CD14-positive monocyte (primary cell): ENCODE measurements at regions not wholly inside any gene's neighbourhood (a gene's known extent, or its start where the extent isn't known, plus 50 kb on each side); places are given as distances from the start of the nearest gene placed in this dataset.

Source experiments
- DNase-seq, 3 donors: peaks; one replicate each; pipeline ENCODE4 v3.0.0-alpha.2; 2011 to 2022
- H2AFZ ChIP-seq: 2 replicates; pipeline ENCODE4 v1.6.0; 2012; ENCODE audit warnings: mild to moderate bottlenecking, low read depth, low read length, inconsistent platforms; ENCODE audit not compliant: insufficient read depth, poor library complexity, severe bottlenecking
- H3K27ac ChIP-seq, 2 donors: 1 replicate in 1 of 2; 2 replicates in 1 of 2; pipeline ENCODE4 v1.5.1; 2012 to 2013; ENCODE audit warnings: low read length in 2 of 2, control low read depth in 1 of 2, inconsistent platforms in 1 of 2, low read depth in 1 of 2, mild to moderate bottlenecking in 1 of 2
- H3K27me3 ChIP-seq, 2 donors: one replicate each; pipeline versions ENCODE4 v1.6.0 to v1.6.1; 2011 to 2013; ENCODE audit warnings: low read length in 2 of 2; ENCODE audit not compliant: control insufficient read depth in 2 of 2, insufficient read depth in 2 of 2
- H3K36me3 ChIP-seq, 2 donors: replicated peaks in 1 of 2; 1 replicate in 1 of 2; 2 replicates in 1 of 2; pipeline versions ENCODE4 v1.5.1 to v1.6.1; 2012 to 2013; ENCODE audit warnings: low read length in 2 of 2, control low read depth in 1 of 2, inconsistent platforms in 1 of 2, mild to moderate bottlenecking in 1 of 2; ENCODE audit not compliant: insufficient read depth in 2 of 2, control insufficient read depth in 1 of 2
- H3K4me1 ChIP-seq, 2 donors: 1 replicate in 1 of 2; 2 replicates in 1 of 2; pipeline versions ENCODE4 v1.5.1 to v1.6.1; 2012 to 2013; ENCODE audit warnings: low read length in 2 of 2, control low read depth in 1 of 2, inconsistent platforms in 1 of 2, mild to moderate bottlenecking in 1 of 2, moderate library complexity in 1 of 2; ENCODE audit not compliant: insufficient read depth in 2 of 2, control insufficient read depth in 1 of 2
- H3K4me2 ChIP-seq: replicated peaks from 2 replicates; pipeline ENCODE3; 2012; ENCODE audit warnings: low read length, moderate library complexity, mild to moderate bottlenecking; ENCODE audit not compliant: poor library complexity, severe bottlenecking; ENCODE audit errors: extremely low read depth
- H3K4me3 ChIP-seq, 3 experiments: fragments of 200-600 bp in 1 of 3; sonication (generic) in 1 of 3; replicated peaks in 1 of 3; 1 replicate in 2 of 3; 2 replicates in 1 of 3; pipeline ENCODE4 v1.5.1; 2011 to 2013; ENCODE audit warnings: low read length in 3 of 3, mild to moderate bottlenecking in 3 of 3, control low read depth in 2 of 3, low read depth in 2 of 3, inconsistent platforms in 1 of 3, moderate library complexity in 1 of 3
- H3K79me2 ChIP-seq: 2 replicates; pipeline ENCODE4 v1.6.0; 2012; ENCODE audit warnings: mild to moderate bottlenecking, control low read depth, inconsistent platforms, low read length, moderate library complexity; ENCODE audit not compliant: insufficient read depth
- H3K9ac ChIP-seq: 2 replicates; pipeline ENCODE4 v1.6.0; 2017; ENCODE audit warnings: low read length, mild to moderate bottlenecking; ENCODE audit not compliant: insufficient read depth, poor library complexity, severe bottlenecking
- H3K9me3 ChIP-seq, 2 donors: replicated peaks in 1 of 2; 1 replicate in 1 of 2; 2 replicates in 1 of 2; pipeline versions ENCODE4 v1.5.1 to v1.6.1; 2012 to 2013; ENCODE audit warnings: low read length in 2 of 2, control low read depth in 1 of 2; ENCODE audit not compliant: control insufficient read depth in 1 of 2, insufficient read depth in 1 of 2
- H4K20me1 ChIP-seq: 2 replicates; pipeline ENCODE4 v1.6.0; 2012; ENCODE audit warnings: mild to moderate bottlenecking, low read length, control low read depth, moderate library complexity; ENCODE audit not compliant: insufficient read depth
- H3K27ac Mint-ChIP-seq, 7 donors: one replicate each; pipeline ENCODE4 v1.8.0; 2020; ENCODE audit warnings: mild to moderate bottlenecking in 7 of 7, mixed read lengths in 7 of 7, moderate library complexity in 6 of 7, inconsistent platforms in 2 of 7
- H3K27me3 Mint-ChIP-seq, 3 donors: one replicate each; pipeline ENCODE4 v1.8.0; 2021 to 2022; ENCODE audit warnings: low read depth in 3 of 3, mild to moderate bottlenecking in 3 of 3, mixed read lengths in 3 of 3, moderate library complexity in 3 of 3, inconsistent platforms in 1 of 3
- H3K36me3 Mint-ChIP-seq, 2 donors: one replicate each; pipeline ENCODE4 v1.8.0; 2020; ENCODE audit warnings: mixed read lengths in 2 of 2, inconsistent platforms in 1 of 2, mild to moderate bottlenecking in 1 of 2
- H3K4me1 Mint-ChIP-seq: one replicate; pipeline ENCODE4 v1.8.0; 2020; ENCODE audit warnings: mild to moderate bottlenecking, mixed read lengths
- H3K4me3 Mint-ChIP-seq, 2 donors: one replicate each; pipeline ENCODE4 v1.8.0; 2020; ENCODE audit warnings: mild to moderate bottlenecking in 2 of 2, mixed read lengths in 2 of 2, moderate library complexity in 1 of 2
- H3K9me3 Mint-ChIP-seq, 7 donors: one replicate each; pipeline ENCODE4 v1.8.0; 2020 to 2022; ENCODE audit warnings: mixed read lengths in 7 of 7, mild to moderate bottlenecking in 6 of 7, moderate library complexity in 6 of 7, inconsistent platforms in 2 of 7
- WGBS: methylation state at CpG from one replicate; pipeline ENCODE4 v1.1.5; 2013; ENCODE audit warnings: missing lambda C conversion rate; ENCODE audit not compliant: insufficient coverage; 5-methylcytosine and 5-hydroxymethylcytosine counted together
- intact Hi-C, 2 donors: fragments of 100-400 bp; cut with micrococcal nuclease; formaldehyde crosslinking; loops; one replicate each; pipeline versions ENCODE4 v1.15.0 to v1.15.1; 2023
- TF ChIP-seq, protein P1 (sequence below): fragments of 200-600 bp; IDR thresholded peaks from one replicate; pipeline ENCODE4 v1.8.0; 2022; ENCODE audit warnings: antibody characterized with exemption, mild to moderate bottlenecking

- H3K79me2 ChIP-seq: no peaks in the 10 kb centered on the region
- H3K4me1 ChIP-seq: no peaks in the 10 kb centered on the region
- no peak overlapping the region for H2AFZ ChIP-seq
- H3K36me3 ChIP-seq: no peaks in the 10 kb centered on the region
- Mint-ChIP-seq H3K27me3 (no peaks in the 10 kb centered on the region), H3K27ac (no peak overlapping the region), H3K4me1 (no peaks in the 10 kb centered on the region), H3K36me3 (no peaks in the 10 kb centered on the region), H3K4me3 (no peak overlapping the region), H3K9me3 (peaks cover 0 to 13% (median 2%) of the 10 kb centered on the region in 7 donors)
- H3K4me2 ChIP-seq: no peak overlapping the region
- no peaks in the 10 kb centered on the region for H4K20me1 ChIP-seq
- H3K9me3 ChIP-seq: no peaks in the 10 kb centered on the region
- intact Hi-C loops: no loop called here
- no peak overlapping the region for H3K27ac ChIP-seq
- TF ChIP-seq, protein P1, sequence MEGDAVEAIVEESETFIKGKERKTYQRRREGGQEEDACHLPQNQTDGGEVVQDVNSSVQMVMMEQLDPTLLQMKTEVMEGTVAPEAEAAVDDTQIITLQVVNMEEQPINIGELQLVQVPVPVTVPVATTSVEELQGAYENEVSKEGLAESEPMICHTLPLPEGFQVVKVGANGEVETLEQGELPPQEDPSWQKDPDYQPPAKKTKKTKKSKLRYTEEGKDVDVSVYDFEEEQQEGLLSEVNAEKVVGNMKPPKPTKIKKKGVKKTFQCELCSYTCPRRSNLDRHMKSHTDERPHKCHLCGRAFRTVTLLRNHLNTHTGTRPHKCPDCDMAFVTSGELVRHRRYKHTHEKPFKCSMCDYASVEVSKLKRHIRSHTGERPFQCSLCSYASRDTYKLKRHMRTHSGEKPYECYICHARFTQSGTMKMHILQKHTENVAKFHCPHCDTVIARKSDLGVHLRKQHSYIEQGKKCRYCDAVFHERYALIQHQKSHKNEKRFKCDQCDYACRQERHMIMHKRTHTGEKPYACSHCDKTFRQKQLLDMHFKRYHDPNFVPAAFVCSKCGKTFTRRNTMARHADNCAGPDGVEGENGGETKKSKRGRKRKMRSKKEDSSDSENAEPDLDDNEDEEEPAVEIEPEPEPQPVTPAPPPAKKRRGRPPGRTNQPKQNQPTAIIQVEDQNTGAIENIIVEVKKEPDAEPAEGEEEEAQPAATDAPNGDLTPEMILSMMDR: no peak
- H3K9ac ChIP-seq: no peak overlapping the region
- WGBS: no CpG with 5 or more reads among the region's 4 CpGs
- H3K27me3 ChIP-seq: no peaks in the 10 kb centered on the region
- no peak for DNase-seq
- no peak overlapping the region for H3K4me3 ChIP-seq
Measured at GRCh38 chr1:69213644-69214043, 354.1 kb upstream of the LRRC7 start.

DNA sequence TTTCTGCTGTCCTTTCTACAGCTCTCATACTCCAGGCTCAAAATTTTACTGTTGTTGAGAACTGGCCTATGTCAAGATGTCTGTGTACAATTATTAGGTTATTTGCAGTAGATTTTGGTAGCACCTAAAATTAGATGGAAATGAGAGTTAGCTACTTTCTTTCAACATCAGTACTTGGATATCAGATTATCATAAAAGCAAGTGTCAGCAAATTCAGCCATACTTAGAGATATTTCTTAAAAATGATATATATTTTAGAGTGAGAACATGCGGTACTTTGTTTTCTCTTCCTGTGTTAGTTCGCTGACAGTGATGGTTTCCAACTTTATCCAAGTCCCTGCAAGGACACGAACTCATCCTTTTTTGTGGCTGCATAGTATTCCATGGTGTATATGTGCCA lies 351.8 kb upstream of the LRRC7 start:
- 70% methylated on average over 1 of the region's 3 CpGs for WGBS

More for the DNA sequence above, 351.8 kb upstream of the LRRC7 start:
- Histone ChIP-seq H3K9me3 (no peaks in the 10 kb centered on the region), H3K27ac (no peak overlapping the region), H4K20me1 (no peaks in the 10 kb centered on the region), H3K27me3 (no peaks in the 10 kb centered on the region), H3K9ac (no peak overlapping the region), H3K79me2 (no peaks in the 10 kb centered on the region), H3K4me2 (no peak overlapping the region), H3K4me1 (no peaks in the 10 kb centered on the region), H2AFZ (no peak overlapping the region), H3K4me3 (no peak overlapping the region), H3K36me3 (no peaks in the 10 kb centered on the region)
- DNase-seq: no peak
- H3K27ac Mint-ChIP-seq: no peak overlapping the region
- TF ChIP-seq, protein P1: no peak
- no peaks in the 10 kb centered on the region for H3K4me1 Mint-ChIP-seq
- no peaks in the 10 kb centered on the region for H3K36me3 Mint-ChIP-seq
- H3K4me3 Mint-ChIP-seq: no peak overlapping the region
- no peaks in the 10 kb centered on the region for H3K27me3 Mint-ChIP-seq
- H3K9me3 Mint-ChIP-seq: peaks cover 0 to 11% (median 4%) of the 10 kb centered on the region in 7 donors
- intact Hi-C loops: no loop called here
